D721Med (cell line): ENCODE measurements at regions not wholly inside any gene's neighbourhood (a gene's known extent, or its start where the extent isn't known, plus 50 kb on each side); places are given as distances from the start of the nearest gene placed in this dataset.

Source experiments
- DNase-seq: peaks from one replicate; pipeline ENCODE4 v3.0.0; 2011; ENCODE audit warnings: low spot score; ENCODE audit not compliant: insufficient read length
- FAIRE-seq: peaks from 2 replicates; lab custom pipeline; 2011; peaks lifted over from hg19 to GRCh38; lab: Jason Lieb, UNC
- TF ChIP-seq, protein P1 (sequence below): IDR thresholded peaks from 2 replicates; pipeline ENCODE4 v1.5.1; 2012; ENCODE audit warnings: mild to moderate bottlenecking, control low read depth; ENCODE audit not compliant: insufficient read depth; ENCODE audit errors: missing control alignments

DNA sequence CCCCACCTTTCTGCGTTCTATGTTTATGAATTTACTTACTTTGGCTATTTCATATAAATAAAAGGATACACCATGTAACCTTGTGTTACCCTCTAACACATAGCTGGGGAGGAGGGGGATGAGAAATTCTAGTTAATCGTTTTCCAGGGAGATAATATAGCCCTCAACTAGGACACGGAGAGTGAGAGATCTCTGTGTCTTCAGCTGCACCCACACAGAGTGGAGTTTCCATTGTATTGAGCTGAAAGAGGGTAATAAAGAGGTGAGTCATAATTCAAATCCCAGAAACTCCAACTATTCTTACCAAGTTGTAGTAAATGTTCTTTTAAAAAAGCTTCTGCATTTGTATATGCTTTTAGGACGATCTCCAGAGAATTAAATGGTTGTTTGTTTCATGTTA lies 110.1 kb upstream of the SULT1C3 start:
- DNase-seq, result no peak
- FAIRE-seq, result no peak
- TF ChIP-seq, protein P1, sequence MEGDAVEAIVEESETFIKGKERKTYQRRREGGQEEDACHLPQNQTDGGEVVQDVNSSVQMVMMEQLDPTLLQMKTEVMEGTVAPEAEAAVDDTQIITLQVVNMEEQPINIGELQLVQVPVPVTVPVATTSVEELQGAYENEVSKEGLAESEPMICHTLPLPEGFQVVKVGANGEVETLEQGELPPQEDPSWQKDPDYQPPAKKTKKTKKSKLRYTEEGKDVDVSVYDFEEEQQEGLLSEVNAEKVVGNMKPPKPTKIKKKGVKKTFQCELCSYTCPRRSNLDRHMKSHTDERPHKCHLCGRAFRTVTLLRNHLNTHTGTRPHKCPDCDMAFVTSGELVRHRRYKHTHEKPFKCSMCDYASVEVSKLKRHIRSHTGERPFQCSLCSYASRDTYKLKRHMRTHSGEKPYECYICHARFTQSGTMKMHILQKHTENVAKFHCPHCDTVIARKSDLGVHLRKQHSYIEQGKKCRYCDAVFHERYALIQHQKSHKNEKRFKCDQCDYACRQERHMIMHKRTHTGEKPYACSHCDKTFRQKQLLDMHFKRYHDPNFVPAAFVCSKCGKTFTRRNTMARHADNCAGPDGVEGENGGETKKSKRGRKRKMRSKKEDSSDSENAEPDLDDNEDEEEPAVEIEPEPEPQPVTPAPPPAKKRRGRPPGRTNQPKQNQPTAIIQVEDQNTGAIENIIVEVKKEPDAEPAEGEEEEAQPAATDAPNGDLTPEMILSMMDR, result no peak

DNA sequence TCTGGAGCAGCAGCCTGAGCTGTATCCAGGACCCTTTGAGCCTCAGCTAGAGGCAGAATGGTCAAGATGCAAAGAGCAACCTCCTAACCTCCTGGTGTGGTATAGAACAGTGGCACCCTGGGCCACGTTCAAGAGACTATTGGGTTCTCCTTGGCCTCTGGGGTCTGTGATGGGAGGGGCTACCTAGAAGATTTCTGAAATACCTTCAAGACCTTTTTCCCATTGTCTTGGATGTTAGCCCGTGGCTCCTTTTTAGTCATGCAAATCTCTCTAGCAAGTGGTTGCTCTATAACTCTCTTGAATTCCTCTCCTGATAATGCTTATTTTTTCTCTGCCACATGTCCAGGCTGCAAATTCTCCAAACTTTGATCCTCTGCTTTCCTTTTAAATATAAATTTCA lies 106.3 kb upstream of the SULT1C3 start:
- DNase-seq (no peak), FAIRE-seq (no peak)
- TF ChIP-seq, protein P1, result no peak

DNA sequence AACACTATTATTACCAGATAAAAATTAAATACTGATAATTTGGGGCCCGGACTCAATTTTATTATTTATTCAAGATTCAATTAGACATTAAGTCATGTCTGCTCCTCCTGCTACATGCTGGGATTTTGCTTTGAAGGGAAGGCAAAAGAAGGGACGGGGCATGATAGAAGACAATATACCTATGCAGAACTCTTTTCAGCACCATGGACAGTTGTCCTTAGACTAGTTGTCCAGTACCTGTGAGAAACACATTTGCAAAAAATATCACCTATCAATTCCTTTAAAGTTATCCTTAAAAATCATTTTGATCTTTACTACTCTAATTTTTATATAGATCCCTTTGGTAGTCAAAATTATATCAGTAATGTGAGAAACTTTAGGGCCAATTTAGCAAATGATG lies 100.2 kb upstream of the SULT1C3 start:
- FAIRE-seq (no peak), DNase-seq (no peak)
- TF ChIP-seq, protein P1, result no peak

DNA sequence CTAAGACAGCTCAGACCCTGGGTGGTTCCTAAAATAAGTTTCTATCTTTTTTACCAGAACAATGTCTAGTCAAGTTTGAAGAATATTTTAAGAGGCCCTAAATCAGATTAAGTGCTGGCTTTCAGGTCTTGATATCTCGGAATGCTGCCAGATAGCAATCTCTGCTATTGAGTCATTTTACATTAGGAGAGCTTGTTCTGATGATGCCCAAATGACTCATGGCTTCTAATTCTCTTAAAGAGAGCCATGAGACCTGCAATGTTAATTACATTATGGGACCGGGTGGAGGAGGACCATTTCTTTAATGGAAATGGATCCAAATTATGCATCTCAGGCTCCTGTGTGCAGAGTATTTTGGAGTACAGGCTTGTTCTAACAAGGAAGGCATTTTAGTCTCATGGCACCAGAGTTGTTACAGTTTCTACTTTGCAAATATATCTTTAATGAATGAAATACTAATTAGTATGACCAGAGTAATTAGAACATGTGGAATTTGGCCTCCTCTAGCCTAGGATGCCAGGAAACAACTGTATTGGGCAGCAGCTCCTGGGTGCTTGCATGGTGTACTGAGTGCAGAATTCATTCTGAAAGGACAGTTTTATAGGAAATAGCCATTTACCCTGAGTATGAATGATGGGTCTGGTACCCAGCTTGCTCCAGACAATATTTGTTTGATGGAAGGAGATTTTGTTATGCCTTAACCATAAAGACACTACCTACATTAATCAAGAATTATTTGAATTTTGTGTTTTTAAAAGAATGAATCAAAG lies 94.0 kb upstream of the SULT1C3 start:
- TF ChIP-seq, protein P1, result no peak
- FAIRE-seq (no peak), DNase-seq (no peak)

DNA sequence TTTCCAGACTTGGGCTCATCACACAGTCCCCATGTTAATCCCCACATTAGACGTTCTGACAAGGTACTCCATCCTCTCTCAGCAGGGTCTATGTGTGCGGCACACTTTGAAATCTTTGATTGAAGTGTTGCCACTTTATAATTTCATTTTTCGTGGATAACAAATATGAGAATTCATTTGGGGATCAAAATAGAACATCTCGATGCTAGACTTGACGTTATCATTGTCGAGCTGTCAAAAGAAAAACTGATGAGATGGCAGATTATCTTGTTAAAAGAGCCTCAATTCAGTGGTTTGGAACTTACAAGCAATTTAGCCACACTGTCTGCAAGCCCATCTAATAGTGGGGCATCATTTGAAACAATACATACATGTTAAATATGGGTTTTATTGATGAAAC lies 91.2 kb upstream of the SULT1C3 start:
- no peak for FAIRE-seq
- TF ChIP-seq, protein P1, result no peak
- DNase-seq, result no peak

DNA sequence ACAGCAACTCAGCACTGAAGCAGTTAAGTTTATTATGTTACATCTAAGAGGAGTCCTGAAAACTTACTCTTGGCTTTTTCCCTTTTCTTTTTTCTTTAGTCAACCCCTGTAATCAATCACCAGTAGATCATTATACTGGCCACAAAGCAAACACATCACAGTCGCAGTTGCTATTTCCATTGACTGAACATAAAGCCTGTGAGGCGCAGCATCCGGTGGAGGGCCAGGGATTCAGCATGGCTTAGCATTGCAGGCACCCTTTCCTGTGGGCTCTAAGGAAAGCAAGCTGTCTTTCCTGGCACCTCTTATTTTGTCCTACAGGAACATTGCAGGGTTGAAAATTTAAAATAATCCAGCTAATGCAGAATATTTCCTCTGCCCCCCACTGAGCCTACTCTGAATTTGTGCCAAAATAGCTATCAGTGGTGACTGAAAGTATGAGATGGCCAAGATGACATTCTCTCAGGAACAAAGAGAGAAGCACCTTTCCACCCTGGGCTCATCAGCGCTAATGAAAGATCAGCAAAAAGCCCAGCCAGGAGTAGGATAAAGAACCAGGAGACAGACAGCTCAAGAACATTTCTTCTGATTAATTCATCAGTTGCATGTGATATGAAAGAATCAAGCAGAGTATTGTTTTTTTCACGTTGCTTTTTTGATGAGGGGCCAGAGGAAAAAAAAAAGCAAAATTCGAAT lies 85.3 kb upstream of the SULT1C3 start:
- TF ChIP-seq, protein P1, result no peak
- FAIRE-seq, result no peak
- no peak for DNase-seq

DNA sequence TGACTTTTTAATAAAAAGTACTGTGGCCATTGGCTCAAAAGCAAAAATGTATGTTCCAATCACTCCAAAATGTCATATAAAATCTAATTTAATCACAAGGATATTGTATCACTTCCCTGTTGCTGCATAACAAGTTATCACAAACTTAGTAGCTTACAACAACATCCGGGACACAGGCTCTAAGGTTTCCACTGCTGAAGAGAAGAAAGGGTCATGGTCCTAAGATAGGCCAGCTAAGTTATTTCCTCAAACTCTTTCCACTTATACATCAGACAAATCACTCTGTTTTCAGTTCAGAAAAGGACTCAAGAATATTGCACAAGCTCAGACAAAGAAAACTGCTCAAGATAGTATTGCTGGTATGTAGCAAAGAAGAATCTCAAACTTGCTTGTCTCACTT lies 78.5 kb upstream of the SULT1C3 start:
- TF ChIP-seq, protein P1, result no peak
- DNase-seq (no peak), FAIRE-seq (no peak)
